GOT3 (cell line): ENCODE measurements at regions not wholly inside any gene's neighbourhood (a gene's known extent, or its start where the extent isn't known, plus 50 kb on each side); places are given as distances from the start of the nearest gene placed in this dataset.

Source experiments
- DNase-seq: peaks from one replicate; lab custom pipeline; 2025; ENCODE audit warnings: mixed read lengths; lab: John Stamatoyannopoulos, UW

DNA sequence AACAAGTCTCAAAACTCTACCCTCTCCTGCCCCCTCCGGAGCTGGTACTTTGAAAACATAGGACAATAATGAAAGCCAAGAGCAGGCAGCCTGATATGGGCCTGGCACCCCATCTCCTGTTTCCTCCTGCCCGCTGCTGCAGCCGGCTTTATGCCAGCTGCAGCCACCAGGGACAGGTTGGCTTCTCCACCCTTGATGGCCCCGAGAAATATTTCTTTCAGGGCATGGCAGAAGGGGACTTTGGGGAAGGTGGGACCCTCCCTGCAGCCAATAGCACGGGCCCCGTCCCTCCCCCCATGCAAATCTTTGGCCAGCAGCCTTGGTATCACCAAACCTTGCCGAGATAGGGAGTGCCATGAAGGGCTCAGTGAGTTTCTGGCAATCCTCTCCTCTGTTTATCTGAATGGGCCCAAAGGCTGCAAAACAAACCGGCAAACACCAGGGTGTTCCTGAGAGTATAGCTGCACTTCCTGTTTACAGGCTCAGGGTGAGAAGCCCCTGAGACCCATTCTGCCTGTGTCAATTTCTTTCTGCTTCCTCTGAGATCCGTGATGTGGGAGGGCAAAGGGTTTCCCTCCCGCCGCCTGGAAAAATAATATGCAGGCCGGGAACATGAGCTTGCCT, 73.4 kb upstream of the BOD1 start:
- DNase-seq, result no peak

DNA sequence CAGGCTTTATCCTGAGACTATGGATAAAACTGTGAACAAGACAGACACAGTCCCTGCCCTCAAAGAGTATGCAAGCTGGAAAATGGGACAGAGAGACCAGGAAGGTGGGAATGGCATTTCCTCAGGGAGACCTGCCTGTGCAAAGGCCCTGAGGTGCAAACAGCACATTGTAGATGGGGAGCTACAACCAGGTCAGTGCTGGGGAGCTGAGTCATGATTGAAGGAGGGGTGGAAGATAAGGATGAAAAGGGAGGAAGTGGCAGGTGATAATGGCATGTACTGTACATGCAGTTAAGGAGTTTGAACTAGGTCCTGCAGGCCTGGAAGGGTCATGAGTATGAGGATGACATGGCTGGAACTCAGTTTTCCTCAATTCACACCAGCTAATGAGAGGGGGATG, 75.5 kb upstream of the BOD1 start:
- DNase-seq, result no peak

DNA sequence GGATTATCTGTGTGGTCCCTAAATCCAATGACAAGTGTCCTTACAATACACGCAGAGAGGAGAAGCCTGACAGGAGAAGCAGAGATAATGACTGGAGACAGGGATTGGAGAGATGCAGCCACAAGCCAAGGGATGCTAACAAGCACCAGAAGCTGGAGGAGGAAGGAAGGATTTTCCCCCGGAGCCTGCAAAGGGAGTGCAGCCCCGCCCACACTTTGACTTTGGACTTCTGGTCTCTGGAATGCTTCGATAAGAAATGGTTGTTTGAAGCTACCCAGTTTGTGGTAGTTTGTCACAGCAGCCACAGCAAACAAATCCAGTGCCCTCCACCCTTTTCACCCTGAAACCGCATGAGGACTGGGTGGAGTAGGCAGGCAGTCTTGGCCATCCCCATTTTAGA, 77.2 kb upstream of the BOD1 start:
- DNase-seq, result no peak

DNA sequence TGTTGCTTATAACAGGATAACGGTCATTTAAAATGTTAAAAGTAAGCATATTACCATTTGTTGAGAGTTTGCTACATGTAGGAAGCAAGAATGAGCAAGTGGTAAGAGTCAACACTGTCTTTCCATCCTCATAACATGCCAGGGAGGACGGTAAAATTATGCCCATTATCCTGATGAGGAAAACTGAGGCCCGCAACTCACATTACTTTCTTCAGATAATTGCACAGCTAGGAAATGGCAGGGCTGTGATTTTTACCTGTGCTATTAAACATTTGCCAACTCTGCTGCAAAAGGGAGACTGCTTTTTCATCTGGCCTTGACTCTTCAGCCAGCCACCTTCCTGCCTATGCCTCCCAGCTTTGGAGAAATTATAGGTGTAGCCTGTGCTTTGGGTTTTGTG, 79.8 kb upstream of the BOD1 start:
- no peak for DNase-seq

DNA sequence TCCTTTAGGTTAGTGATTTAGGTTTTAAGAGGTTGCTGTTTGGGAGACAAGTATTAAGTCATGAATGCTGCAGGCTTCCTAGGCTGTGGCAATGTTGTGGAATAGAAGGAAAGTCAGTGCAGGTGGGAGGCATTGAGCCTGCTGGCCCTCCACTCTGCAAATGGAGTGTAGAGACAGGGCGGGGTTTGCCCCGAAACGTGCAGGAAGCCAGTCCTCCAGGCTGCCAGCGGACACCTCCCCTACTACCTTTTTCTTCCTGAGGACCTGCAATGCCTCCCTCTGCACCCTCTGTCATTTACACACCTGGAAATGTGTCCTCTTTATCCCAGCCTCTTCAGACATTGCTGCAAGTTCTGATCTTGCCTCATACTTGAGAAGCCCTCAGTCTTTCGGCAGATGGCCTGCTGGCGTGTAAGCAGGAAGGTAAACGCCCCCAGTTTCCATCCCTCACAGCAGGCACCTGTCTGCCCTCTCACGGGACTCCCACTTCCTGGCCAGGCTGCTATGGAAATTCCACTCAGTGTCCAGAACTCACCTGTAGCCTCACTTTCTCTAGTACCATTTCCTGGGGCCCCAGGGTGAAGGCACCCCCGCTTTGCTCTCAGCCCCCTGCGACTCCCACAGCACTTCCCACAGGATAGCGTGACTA, 81.6 kb upstream of the BOD1 start:
- DNase-seq, result no peak

DNA sequence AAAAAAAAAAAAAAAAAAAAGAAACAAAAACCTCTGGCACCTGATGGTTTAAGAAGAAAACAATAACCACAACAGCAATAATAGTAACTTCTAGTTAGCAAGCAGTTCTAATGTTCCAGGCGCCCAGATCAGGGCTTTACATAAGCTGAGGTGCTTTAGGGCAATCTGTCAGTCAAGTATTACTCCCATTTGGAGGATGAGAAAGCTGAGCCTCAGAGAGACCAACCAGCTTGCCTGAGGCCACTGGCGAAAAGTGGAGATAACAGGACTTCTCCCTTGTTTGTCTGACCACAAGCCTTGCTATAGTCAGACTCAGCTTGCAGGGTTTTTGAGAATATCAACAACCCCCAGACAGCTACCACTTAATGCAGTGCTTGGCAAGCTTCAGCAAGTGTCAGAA, 83.5 kb upstream of the BOD1 start:
- DNase-seq, result no peak

DNA sequence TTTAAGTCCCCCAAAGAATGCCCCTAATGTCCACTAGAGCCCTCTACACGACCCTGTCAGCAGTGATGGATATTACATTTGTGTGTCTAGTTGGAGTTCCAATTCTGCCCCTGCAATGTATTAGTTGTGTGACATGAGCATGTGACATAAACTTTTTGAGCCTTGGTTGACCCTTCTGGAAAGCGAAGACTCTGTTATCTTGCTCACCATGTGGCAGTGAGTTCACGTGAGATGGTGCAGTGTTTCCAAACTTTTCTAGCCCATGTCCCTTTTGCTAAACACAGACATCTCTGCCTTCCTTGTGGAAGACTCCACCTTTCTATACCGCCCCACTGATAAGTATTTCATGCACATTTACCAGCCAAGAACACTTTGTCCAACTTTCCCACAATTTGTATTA, 87.0 kb upstream of the BOD1 start:
- no peak for DNase-seq

DNA sequence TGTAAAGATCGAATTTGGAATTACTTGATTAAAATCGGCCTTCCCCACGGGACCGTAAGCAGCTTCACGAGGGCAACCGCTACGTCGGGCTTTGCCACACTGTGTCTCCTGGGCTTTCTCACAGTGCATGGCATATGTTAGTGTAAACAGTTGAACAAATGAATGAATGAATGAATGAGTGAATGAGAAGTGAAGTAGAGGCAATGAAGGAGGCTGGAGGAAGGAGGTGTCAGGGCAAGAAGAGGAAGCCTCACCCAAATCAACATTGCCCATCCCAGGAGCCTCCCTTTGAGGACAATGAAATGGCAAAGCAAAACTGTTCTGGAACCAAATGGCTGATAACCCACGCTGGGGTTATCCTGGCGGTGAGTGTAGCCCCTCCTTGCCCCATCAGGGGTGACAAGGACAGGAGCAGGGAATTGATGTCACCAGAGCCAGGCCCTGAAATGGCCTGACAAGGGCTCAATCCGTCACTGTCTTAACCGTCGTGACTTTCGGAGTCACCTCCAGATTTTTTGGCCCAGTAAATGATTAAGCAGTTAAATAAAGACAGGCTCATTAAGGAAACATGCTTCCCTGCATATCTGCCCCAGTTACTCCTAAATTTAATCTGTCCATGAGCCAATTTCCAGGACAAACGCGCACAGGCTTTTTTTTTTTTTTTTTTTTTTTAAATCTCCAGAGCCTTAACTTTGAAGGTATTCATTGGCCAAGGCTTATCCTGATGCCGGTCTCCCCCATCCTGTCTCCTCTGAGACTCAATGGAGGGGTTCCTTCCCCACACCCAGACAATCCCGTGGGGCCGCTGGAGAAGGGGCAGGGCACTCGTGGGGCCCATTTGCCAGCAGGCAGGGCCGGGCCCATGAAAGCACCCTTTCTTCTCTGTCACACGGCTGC, 88.4 kb upstream of the BOD1 start:
- no peak for DNase-seq

DNA sequence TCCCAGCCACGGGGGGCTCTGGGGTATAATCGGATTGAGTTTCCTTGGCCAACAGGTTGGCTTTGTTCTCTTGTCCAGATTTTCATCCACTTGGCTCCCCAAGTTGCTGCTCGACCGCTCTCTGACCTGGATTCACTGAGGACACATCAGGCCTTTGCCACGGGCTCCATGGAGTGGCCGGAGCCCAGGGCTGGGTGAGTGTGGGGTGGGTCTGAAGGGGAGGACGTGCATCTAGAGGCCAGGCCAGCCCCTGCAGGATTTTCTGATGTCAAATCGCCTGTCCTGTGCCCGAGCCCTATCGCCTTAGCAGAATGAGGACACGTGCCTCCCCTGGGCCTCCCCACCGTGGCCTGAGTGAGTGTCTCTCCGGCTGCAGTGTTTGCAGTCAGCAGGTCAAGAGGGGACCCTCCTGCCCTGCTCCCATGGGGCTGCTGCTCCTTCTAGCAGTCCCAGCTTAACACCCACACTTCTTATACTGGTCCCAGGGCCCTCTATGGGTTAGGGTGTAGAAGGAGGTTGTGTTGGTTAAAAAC, 89.1 kb upstream of the BOD1 start:
- DNase-seq, result no peak

DNA sequence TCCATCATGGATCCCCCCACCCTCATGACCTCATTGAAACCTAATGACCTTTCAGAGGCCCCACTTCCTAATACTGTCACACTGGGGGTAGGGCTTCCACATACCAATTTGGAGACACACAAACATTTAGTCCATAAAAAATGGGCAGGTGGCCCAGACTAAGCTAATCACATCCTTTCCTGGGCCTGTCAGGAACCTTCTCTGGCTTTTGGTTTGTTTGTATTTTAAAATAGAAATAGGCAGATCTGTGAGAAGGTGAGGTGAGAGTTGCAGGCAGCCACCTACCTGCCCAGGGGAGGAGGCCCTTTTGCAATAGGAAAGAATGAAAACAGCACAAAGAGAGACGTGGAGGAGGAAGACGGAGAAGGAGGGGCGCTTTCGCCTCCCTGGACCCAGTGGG, 90.2 kb upstream of the BOD1 start:
- no peak for DNase-seq

DNA sequence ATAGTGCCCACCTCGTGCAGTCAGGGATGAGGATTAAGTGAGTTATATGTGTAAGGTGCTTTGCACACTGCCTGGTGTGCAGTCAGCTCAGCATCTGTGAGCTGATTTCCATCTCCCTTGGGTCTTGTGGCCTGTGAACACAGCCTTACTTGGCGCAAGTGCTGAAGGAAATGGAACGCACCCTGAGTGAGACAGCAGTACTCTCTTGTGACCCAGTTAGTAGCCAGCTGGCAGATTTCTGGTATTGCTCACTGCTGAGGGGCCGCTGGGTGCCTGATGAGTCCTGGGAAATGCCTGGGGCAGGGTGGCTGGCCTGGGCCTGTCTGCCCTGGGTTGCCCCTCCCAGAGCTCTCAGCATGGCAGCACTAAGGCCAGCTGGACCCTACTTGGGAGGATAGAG, 90.9 kb upstream of the BOD1 start:
- DNase-seq, result peak; percentile 57

DNA sequence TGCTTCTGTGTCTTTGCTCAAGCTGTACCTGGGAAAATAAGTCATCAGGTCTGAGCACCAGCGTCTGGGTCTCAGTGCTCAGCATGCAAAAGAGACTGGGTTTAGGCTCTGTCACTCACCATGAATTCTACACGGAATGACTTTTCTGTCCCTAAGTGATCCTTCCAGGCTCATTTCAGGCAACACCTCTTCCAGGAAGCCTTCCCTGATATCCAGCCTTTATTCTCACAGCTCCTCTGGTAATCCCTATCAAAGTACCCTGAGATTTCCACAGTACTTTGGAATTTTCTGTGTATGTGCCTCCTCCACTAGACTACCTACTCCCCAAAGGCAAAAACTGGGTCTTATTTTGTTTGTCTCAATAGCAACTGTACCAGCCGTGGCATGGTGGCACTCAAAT, 92.7 kb upstream of the BOD1 start:
- no peak for DNase-seq

DNA sequence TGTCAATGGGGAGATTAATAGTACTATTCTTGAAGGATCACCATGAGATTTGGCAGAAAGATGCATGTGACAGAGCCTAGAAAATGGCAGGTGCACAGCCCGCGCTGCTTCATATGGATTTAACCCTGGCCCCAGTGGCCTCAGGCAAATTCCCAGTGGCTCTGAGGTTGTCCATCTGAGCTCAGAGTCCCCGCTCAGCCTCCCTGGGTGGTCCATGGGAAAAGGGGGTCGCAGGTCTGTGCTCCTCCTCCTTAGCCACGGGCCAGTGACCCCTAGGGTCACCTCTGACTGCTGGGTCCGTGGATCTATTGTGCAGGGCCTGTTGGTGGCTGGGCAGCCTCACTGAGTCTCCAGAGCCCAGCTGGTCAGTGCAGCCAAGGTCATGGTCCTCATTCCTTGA, 93.3 kb upstream of the BOD1 start:
- DNase-seq, result no peak

DNA sequence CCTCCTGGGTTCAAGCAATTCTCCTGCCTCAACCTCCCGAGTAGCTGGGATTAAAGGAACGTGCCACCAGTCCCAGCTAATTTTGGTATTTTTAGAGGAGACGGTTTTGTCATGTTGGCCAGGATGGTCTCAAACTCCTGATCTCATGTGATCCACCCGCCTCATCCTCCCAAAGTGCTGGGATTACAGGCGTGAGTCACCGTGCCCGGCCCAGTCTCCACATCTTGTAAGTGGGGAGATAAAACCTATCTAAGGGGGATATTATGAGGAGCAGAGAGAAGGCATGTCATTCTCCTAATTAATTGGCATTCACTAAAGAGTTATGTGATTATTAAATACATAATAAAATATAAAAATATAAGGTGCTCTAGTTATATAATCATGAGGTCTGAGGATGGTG, 94.1 kb upstream of the BOD1 start:
- no peak for DNase-seq

DNA sequence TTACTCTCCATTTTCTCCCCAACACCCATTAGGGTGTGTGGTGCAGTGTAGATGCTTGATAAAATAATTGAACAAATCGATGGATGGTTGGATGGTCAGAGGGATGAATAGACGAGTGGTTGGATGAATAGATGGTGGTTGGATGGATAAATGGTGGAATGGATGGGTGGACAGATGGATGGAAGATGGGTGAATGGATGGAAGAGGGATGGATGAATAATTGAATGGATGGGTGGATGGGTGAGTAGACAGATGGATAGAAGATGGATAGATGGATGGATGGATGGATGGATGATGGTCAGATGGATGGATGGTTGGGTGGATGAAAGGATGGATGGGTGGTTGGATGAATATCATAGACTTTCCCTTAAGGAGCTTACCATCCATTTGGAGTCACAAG, 95.0 kb upstream of the BOD1 start:
- DNase-seq, result no peak

DNA sequence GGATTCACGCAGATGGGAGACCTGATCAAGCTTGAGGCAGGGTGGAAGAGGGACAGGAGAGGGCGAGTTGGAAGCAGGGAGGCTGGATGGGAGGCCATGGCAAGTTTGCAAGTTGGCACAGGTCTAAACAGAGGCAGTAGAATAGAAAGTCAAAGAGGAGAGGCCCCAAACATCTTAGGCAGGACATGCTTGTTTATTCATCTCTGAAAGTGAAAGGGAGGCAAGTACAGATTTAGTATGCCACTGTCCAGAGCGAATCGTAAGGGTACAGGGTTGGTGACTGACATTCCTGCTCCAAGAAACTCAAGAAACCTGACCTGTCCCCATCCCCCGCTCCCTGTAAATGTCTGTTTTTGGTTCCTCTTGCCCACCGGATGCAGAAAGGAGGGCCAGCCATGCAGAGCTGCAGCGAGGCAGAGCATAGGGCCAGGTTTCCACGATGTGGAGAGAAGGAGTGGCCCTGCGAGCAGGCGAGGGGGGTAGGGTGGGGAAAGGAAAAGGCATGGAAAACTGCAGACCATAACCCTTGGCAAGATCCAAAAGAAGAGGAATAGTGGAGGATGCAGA, 96.2 kb upstream of the BOD1 start:
- DNase-seq, result no peak

DNA sequence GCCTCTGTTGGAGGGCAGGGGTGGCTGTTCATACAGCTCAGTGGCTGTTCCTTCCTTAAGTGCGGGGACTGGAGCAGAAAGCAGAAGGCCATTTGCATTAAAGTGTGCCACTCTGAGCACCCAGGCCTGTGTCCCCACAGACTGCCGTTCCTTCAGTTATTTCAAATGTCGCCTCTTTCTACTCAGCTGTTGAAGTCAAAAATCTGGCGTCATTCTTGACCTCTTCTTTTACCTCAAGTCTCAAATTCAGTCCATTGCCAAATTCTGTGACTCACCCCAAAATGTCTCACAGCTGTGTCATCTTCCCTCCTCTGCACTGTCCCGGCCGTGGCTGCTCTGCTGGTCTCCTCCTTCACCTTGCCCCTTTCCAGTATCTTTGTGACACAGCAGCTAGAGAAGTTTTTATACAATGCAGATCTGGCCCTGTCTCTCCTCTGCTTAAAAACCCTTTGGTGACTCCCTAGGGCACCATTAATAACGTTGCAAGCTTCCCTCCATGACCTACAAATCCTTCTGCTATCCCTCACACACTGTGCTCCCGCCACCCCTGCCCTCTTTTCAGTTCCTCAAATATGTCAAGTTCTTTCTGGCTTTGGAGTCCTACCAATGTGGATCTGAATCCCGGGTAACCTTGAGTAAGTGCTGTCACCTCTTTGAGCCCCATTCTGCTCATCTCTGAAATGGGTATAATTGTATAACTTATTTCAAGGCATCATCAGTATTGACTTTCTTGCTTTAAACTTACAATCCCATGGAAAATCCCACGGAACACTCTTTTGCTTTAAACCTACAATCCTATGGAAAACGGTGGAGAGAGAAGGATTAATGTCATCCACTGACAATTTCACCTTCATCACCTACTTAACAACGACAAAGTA, 98.3 kb upstream of the BOD1 start:
- no peak for DNase-seq

DNA sequence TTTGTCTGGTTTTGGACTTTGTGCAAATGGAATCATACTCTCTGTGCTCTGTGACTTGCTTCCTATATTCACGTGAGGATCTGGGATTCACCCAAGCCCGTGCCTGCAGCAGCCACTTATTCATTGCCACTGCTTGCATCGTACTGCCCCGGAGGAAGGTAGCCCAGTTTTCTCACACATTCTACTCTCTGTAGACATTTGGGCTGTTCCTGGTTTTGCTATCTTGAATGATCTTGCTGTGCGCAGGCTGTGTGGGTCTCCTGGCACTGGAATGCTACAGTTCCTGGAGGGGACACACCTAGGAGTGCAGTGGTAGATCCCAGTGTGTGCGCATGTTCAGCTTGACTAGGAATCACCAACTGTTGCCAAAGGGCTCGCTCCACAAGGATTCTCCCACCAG, 99.2 kb upstream of the BOD1 start:
- DNase-seq, result no peak

DNA sequence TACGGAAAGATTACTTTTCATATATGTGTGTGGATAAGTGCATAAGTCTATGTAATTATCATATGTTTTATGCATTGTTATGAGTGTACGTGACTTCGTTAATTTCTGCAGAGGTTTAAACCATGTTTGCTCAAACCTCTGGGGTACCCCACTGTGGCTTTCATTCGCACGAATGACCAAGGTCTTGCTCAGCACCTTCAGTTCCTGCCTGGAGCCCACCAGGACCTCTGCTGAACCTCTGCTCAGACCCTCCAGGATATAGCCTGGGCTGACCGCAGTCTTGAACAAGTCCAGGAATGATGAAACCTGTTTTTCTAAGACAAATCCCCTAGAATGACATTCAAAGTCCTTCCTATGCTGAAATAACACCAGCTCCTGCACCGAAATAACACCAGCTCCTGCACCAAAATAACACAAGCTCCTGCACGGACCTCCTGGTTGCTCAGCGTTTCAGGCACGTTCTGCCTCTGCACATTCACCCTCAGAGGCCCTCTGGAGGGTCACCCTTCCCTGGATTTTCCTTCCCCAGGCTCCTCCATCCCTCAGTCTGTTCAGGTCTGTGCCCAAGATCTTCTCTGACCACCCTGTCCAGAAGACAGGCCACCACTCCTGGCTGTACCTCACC, 99.7 kb upstream of the BOD1 start:
- DNase-seq, result no peak

DNA sequence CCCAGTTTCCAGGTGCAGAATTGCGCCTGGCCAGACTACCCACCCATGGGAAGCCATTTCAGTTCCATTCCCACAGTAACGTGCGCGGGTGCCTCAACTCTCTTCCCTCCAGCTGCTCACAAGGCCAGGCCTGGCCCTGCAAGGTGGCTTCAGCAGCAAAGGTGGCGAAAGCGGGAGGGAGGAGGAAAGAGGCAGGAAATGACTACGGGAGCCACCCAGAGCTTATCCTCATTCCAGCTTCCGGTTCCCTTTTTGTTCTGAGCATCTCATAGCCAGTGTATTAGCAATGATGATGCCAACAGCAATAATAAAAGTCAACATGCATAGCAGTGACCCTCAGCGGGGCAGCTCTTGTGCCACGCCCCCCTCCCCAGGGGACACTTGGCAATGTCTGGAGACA, 101.5 kb upstream of the BOD1 start:
- no peak for DNase-seq

DNA sequence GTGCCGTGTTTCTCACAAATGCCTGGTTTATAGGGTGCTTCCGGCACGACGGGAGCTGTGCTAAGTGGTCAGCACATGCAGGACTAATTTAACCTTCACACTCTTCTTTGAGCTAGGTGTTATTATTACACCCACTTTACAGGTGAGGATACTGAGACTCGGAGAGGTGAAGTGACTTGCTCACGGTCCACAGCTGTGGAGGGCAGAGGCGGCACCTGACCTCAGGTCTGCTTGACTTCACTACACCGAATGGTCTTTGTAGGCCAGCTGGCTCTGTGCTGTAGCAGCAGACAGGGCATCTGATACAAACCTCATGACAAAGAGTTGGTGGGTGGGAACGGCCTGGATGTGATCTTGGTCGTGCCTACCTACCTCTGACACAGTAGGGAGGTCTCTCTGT, 102.0 kb upstream of the BOD1 start:
- DNase-seq, result no peak
